G401 (cell line): ENCODE measurements at regions not wholly inside any gene's neighbourhood (a gene's known extent, or its start where the extent isn't known, plus 50 kb on each side); places are given as distances from the start of the nearest gene placed in this dataset.
A peak's percentile ranks its signal among the peaks of the same experiment; 100 is the strongest.
"Not testable (repeated sequence)": the region's sequence is repeated elsewhere in the genome, so short reads cannot be mapped to it uniquely, and the experiment has no call there.

Experiments
- DNase-seq: peaks from one replicate; pipeline ENCODE4 v3.0.0-alpha.2; 2015; ENCODE audit warnings: low spot score
- in situ Hi-C: cut with HindIII; loops from 2 replicates; pipeline ENCODE4 v1.10.0; 2016; ENCODE audit warnings: low sequenced_read_pairs, mixed read lengths

DNA sequence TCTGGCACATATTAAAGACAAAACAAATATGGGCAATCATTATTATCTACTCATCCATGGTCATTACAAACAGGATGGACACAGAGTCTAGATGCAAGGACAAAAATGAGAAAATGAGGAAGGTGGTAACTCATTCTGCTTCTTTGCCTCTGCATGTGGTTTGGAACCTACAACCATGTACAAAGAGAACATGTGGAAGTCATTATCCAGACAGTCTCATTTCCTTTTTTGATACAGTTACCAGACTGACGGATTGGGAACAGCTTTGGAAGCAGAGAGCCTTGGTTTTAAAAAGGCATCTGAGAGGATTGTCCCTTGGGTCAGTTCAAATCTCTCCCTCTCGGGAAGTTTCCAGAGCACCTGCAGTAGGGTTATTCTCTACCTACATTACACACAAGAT lies 433.4 kb upstream of the TNC start:
- no peak for DNase-seq
- in situ Hi-C loops, result no loop called here

GRCh38 chr9:115553060-115553773 lies 435.3 kb upstream of the TNC start:
- DNase-seq, result no peak
- in situ Hi-C loops, result no loop called here

DNA sequence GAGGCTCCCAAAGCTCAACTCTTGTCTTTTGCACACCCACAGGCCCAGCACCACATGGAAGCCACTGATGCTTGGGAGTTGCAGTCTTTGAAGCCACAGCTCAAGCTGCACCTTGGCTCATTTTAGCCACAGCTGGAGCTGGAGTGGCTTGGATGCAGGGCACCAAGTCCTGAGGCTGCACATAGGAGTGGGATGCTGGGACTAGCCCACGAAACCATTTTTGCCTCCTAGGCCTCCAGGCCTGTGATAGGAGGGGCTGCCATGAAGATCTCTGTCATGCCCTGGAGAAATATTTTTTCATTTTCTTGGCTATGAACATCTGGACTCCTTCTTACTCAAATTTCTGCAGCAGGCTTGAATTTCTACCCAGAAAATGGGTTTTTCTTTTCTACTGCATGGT lies 438.5 kb upstream of the TNC start:
- no peak for DNase-seq
- in situ Hi-C loops, result no loop called here

DNA sequence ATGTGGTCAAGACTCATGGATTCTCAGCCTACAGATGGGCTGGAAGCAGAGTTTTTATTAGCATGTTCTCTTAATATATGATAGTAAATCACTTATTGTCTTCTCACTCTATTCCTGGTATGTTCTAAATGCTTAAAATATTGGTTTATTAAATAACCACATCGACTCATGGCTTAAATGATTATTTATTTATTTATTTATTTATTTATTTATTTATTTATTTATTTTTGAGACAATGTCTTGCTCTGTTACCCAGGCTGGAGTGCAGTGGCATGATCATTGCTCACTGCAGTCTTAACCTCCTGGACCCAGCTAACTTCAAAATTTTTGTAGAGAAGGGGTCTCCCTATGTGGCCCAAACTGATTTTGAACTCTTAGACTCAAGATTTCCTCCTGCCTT lies 457.2 kb upstream of the TNC start:
- in situ Hi-C loops, result no loop called here

GRCh38 chr9:115585458-115585857 lies 467.5 kb upstream of the TNC start:
- in situ Hi-C loops, DNase-seq: not testable (repeated sequence)

More for the DNA sequence above, 457.2 kb upstream of the TNC start:
- no peak for DNase-seq

DNA sequence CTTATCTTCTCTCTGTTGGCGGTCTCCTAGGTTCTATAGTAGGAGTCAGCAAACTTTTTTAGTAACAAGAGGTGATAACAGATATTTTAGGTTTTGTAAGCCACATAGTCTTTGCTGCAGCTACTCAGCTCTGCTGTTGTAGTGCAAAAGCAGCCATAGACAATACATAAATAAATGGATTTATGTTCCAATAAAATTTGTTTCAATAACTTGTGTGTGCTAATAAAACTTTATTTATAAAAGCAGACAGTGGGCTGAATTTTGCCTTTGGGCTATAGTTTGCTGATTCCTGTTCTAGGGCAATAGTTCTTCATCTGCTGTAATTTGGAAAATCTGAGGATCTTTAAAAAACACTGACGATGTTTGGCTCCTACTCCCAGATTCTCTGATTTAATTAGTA lies 469.4 kb upstream of the TNC start:
- no peak for DNase-seq
- in situ Hi-C loops, result no loop called here

GRCh38 chr9:115590011-115590410 lies 472.1 kb upstream of the TNC start:
- DNase-seq, result no peak
- in situ Hi-C loops, result no loop called here

DNA sequence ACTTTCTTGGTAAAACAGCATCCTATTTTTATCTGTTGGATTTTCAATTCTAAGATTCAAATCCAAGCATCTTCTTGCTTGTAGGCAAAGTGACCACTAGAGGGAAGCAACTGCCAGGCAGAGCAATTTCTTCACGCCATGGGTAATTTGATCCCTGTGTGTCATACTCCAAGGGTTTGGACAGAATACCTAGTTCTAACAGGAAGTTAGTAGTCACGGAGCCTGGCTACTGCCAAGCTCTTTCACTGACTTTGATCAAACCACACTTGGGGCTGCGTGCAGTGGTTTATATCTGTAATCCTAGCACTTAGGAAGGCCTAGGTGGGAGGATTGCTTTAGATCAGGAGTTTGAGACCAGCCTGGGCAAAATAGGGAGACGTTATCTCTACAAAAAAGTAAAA lies 473.6 kb upstream of the TNC start:
- DNase-seq, result peak; percentile 48
- in situ Hi-C loops, result no loop called here

DNA sequence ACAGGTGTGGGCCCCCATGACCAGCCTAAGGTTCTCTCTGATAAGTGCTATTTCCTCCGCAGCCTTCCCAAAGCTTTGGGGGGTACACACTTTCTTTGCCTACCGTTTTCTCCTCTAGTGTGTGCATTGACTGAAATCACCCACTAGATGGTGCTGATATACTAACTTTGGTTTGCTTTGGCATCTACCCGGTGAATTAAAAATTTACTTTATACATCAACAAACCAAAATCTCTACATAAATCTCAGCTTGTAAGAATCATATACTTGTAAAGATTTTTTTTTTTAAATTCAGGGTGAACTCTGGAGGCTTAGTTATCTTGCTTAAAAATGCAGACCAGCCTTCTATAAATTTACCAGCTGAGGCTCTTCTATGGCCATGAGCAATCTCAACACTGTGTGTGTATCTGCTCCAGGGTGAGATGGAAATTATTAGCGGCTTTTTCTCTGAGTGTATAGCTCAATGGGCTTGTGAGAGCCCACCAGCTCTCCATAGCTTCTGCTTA lies 475.7 kb upstream of the TNC start:
- in situ Hi-C loops, result no loop called here
- DNase-seq, result peak; percentile 50

DNA sequence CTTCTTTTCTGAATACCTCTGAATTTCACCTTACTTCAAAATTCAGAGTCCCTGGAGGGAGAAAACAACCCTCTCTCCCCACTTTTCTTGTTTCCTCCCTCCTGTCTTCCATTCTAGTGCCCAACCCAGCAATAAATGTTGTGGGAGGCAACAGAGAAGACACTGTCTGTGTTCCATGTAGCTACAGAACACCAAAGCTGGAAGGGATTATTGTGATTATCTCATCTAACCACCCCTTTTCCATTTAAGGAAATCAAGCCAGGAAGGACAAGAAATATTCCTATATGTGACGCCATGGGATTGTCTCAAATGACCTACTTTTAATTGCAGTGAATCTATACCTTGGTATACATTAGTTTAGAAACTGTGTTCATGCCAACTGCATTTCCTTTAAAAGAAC lies 476.6 kb upstream of the TNC start:
- in situ Hi-C loops, result no loop called here
- DNase-seq, result no peak

DNA sequence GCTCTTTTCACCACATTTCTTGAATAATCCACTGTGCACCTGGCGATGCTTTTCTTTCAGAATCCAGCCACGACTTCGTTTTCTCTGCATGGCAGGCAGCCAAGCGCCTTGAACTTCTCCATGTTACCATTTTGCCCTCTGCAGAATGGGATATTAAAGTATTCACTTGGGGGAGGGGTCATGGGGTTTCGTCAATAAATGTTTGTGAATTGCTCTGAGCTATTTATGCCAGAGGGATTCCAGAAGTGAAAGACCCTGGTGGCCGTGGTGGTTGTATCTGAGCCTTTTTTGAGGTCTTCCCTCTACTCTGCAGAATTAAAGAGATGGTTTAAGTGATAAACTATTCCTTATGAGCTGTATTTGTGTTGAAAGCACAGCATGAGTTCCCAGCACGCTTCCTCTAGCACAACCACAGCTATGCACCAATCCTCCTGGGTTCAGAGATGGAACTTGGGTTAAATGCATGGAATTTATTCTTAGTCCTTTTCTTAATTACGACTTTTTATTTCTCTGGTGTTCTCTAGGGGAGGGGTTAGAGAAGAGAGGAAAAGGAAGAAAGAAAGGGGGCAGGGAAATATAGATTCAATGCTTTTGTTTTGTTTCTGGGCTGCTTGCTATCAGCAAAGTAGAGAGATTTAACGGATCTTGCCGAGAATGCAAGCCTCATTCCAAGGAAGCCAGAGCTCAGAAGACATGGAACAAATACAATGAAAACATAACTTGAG lies 478.2 kb upstream of the TNC start:
- in situ Hi-C loops, result no loop called here
- DNase-seq, result no peak

DNA sequence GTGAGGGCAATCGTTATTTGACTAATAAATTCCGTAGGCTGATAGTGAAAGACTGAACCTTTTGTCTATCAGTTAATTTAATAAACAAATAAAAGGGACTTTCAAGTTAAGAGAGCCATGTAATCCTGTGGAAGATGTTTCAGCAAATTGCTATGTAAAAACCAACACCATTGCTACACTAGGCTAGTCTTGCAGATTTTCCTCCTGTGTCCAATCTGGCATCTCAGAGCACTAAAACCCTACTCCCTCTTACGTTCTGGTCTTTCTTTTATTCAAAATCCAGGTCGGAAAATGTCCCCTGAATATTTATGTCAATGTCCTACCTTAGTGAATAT lies 478.8 kb upstream of the TNC start:
- in situ Hi-C loops, result no loop called here
- DNase-seq, result no peak

DNA sequence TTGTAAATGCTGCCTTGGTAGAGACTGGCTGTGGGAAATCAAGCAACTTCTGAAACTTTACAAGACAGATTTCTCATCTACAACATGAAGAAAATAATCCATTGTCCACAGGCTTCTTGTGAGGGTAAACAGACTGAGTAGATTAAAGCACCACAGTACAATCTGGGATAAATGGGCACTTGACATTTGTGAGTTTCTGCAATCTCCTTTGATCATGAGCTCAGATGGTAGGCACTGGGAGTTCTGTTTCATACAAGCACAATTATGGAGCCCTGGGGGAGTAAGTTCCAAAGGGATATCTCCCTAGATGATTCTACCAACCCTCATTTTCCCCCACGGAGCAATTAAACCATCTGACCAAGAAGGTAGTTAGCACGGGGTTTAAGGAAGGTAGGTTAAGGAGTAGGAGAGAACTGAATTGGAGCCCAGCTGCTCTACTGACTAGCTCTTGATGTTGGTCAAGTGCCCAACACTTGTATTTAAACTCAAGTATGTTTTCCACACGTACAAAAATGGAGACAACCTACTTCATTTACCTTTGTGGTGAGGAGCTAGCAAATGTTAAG lies 479.5 kb upstream of the TNC start:
- in situ Hi-C loops, result no loop called here
- DNase-seq, result no peak

GRCh38 chr9:115598751-115599150 lies 480.8 kb upstream of the TNC start:
- in situ Hi-C loops, result no loop called here
- no peak for DNase-seq

DNA sequence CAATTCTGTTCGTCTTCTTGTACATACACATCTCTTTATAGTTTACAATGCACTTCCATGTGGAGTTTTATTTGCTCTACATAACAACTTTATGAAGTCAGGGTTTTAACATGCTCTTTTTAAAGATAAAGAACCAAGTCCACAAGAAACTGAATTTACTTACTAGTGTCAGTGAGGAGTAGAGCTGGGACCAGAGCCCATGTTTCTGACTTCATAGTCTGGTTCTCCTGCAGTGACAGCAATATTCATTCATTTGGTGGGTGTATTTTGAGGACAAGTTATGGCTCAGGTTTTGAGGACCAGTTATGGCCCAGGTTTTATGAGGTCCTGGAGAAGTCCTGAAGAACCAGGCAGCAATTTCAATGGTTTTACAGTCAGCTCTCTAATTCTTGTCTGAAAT lies 481.9 kb upstream of the TNC start:
- in situ Hi-C loops, result no loop called here

GRCh38 chr9:115601434-115601833 lies 483.5 kb upstream of the TNC start:
- DNase-seq, result no peak
- in situ Hi-C loops, result no loop called here

More for the DNA sequence above, 481.9 kb upstream of the TNC start:
- no peak for DNase-seq

DNA sequence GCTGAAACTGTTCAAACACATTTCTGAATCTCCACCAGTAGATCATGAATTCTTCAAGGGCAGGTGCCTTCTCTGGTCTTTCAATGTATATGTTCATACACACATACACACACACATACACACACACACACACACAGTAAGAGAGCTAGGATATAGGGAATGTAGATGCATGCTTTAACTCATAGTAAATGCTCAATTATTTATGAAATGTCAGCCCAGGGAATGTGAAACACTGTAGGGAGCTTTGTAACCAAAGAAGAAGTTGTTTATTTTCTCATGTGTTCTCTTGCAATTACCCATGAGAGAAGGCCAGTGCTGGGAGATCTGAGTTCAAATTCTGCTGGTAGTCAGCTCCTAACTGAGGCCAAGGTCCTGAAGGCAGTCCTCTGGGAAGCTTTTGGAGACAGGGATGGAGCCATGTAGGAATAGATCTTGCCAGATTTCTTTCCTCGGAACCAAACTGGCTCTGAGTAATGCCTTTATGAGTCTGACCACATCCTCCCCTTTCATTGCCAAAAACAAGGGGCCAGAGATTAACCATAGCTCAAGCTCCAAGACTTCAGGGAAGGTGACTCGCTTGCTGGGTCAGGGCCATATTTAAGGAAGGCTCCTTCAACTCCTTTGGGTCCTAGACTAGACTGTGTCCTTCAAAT lies 487.0 kb upstream of the TNC start:
- in situ Hi-C loops, result no loop called here
- DNase-seq, result no peak

DNA sequence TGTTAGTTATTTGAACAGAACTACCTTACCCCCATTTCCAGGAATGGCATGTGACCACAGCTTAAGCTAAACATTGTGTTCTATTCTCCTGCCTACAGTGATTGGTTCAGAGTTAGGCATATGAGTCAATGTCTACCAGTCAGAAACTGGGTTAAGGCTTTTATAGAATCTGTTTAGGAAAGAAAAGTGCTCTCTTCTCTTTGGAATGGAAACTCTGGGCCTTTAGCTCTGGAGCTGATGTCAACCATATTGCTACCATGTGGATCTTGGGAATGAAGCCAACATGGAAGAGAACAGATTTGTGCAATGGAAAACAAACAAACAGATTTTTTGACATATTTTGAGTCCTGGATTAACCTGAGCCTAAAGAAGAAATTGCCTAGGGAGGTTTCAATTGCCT lies 488.9 kb upstream of the TNC start:
- in situ Hi-C loops, result no loop called here
- no peak for DNase-seq

DNA sequence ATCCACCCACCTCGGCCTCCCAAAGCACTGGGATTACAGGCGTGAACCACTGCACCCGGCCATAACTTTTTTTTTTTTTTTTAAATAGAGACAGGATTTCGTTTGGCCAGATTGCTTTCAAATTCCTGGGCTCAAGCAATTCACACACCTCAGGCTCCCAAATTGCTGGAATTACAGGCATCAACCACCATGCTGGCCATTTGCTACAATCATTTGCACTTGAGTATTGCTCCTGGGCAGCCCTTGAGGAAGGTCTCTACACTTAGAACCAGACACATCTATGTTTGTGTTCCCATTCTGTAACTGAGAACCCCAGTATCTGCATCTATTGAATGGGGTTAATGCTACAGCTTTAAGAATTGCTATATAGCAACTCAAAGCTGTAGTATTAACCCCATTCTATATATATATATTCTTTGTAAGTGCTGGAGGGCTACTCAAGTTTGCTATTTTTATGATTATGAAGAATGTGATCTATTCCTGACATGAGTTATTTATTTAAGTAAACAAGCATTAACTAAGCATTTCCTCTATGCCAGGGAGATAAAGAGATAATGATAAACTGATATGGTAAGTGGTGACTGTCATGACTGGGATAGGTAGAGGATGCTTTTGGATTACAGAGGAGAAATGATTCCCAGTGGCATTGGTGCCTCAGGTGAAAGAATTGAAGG lies 496.5 kb upstream of the TNC start:
- DNase-seq, result no peak
- in situ Hi-C loops, result no loop called here

DNA sequence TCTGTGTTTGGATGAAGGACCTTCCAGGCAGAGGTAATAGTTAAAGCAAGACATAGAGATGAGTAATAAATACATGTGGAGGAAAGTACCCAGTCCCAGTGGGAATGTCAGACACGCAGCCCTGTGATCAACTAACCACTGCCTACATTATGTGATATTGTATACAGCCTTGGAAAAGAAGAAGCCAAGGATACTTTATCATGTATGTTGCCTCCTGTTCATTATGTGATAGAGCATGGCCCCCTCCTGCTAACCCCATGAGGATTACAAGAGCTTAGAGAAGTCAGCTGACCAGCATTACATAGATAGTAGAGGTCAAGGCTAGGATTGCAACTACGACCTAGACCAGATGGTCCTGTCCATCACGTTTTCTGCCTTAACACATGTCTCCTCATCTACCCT lies 497.0 kb upstream of the TNC start:
- in situ Hi-C loops, result no loop called here
- no peak for DNase-seq
